ENCODE measurements at regions not wholly inside any gene's neighbourhood (a gene's known extent, or its start where the extent isn't known, plus 50 kb on each side); places are given as distances from the start of the nearest gene placed in this dataset.

GRCh38 chr10:110372656-110373055, 67.9 kb upstream of the SMNDC1 start:
- TF ChIP-seq CEBPB (tag; IDR thresholded peaks at IDR 0.05), result no peak
- no peak for TF ChIP-seq ZFP30 (CRISPR knock-in tag; IDR thresholded peaks at IDR 0.05; ENCODE audit: borderline replicate concordance)
- no peak for TF ChIP-seq CTCF (IDR thresholded peaks at IDR 0.05 in 2 of 3, conservative IDR thresholded peaks at IDR 0.05 in 1 of 3; ENCODE audit: insufficient read depth in 2 of 3, low read depth in 1 of 3, low read length in 3 of 3)
- TF ChIP-seq TAF7 (tag; IDR thresholded peaks at IDR 0.05), result no peak
- no peak for TF ChIP-seq GTF3C2 (IDR thresholded peaks at IDR 0.05; ENCODE audit: borderline replicate concordance, extremely low read depth, insufficient read length)
- TF ChIP-seq SMARCA5 (IDR thresholded peaks at IDR 0.05), result no peak
- TF ChIP-seq KLF10 (CRISPR knock-in tag; IDR thresholded peaks at IDR 0.05), result no peak
- TF ChIP-seq MCM2 (IDR thresholded peaks at IDR 0.05; ENCODE audit: low read depth), result no peak

All from K562 (cell line).